Spleen (tissue), 7 donors: ENCODE measurements at regions not wholly inside any gene's neighbourhood (a gene's known extent, or its start where the extent isn't known, plus 50 kb on each side); places are given as distances from the start of the nearest gene placed in this dataset.

ENCODE experiments used
- CTCF ChIP-seq, 11 experiments: fragments of 200-600 bp in 7 of 11; fragments of 450-650 bp in 4 of 11; sonication (generic) in 4 of 11; IDR thresholded peaks in 8 of 11; conservative IDR thresholded peaks in 3 of 11; 1 replicate in 7 of 11; 2 replicates in 4 of 11; pipeline versions ENCODE4 v1.4.0 to v1.8.0; 2016 to 2021; ENCODE audit warnings: antibody characterized with exemption in 11 of 11, inconsistent platforms in 4 of 11, mild to moderate bottlenecking in 1 of 11
- POLR2A ChIP-seq, 3 donors: fragments of 450-650 bp; IDR thresholded peaks; one replicate each; pipeline ENCODE4 v1.5.1; 2017; ENCODE audit warnings: antibody characterized with exemption in 3 of 3, mild to moderate bottlenecking in 1 of 3
- donor health status: DM: no; HTN: no; CAD: no; lungs with moderate emphysema.
- donor health status: DM: no; HTN: no; CAD: no.
- donor health status: DM: no; HTN: no; CAD: no.

- no peak for TF ChIP-seq POLR2A (IDR thresholded peaks at IDR 0.05)
- TF ChIP-seq CTCF (IDR thresholded peaks at IDR 0.05 in 8 of 11, conservative IDR thresholded peaks at IDR 0.05 in 3 of 11) = no peak
Observed at GRCh38 chr2:33786881-33787280, 187.8 kb upstream of the FAM98A start.
